ENCODE measurements at regions not wholly inside any gene's neighbourhood (a gene's known extent, or its start where the extent isn't known, plus 50 kb on each side); places are given as distances from the start of the nearest gene placed in this dataset.
"Not testable (repeated sequence)": the region's sequence is repeated elsewhere in the genome, so short reads cannot be mapped to it uniquely, and the experiment has no call there.

DNA sequence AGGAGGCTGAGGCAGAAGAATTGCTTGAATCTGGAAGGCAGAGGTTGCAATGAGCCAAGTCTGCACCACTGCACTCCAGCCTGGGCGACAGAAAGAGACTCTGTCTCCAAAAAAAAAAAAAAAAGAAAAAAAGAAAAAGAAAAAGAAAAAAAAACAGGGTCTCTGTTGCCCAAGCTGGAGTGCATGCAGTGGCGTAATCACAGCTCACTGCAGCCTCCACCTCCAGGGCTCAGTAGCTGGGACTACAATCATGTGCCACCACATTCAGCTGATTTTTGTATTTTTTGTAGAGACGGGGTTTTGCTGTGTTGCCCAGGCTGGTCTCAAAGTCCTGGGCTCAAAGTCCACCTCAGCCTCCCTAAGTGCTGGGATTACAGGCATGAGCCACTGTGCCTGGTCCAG is 94.0 kb upstream of the SERTAD2 start:
- TF ChIP-seq, protein P1, sequence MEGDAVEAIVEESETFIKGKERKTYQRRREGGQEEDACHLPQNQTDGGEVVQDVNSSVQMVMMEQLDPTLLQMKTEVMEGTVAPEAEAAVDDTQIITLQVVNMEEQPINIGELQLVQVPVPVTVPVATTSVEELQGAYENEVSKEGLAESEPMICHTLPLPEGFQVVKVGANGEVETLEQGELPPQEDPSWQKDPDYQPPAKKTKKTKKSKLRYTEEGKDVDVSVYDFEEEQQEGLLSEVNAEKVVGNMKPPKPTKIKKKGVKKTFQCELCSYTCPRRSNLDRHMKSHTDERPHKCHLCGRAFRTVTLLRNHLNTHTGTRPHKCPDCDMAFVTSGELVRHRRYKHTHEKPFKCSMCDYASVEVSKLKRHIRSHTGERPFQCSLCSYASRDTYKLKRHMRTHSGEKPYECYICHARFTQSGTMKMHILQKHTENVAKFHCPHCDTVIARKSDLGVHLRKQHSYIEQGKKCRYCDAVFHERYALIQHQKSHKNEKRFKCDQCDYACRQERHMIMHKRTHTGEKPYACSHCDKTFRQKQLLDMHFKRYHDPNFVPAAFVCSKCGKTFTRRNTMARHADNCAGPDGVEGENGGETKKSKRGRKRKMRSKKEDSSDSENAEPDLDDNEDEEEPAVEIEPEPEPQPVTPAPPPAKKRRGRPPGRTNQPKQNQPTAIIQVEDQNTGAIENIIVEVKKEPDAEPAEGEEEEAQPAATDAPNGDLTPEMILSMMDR (IDR thresholded peaks at IDR 0.05): not testable (repeated sequence)
- not testable (repeated sequence) for TF ChIP-seq TCF7 (CRISPR knock-in tag; IDR thresholded peaks at IDR 0.05; ENCODE audit: low read depth); ESRRA (CRISPR knock-in tag; IDR thresholded peaks at IDR 0.05; ENCODE audit: borderline replicate concordance); NR2C2 (CRISPR knock-in tag; IDR thresholded peaks at IDR 0.05); JUN (CRISPR knock-in tag; IDR thresholded peaks at IDR 0.05); ZNF423 (CRISPR knock-in tag; IDR thresholded peaks at IDR 0.05); USF2 (CRISPR knock-in tag; IDR thresholded peaks at IDR 0.05); CREB1 (CRISPR knock-in tag; IDR thresholded peaks at IDR 0.05); GRHL2 (CRISPR knock-in tag; IDR thresholded peaks at IDR 0.05; ENCODE audit: insufficient replicate concordance, severe bottlenecking); MAX (CRISPR knock-in tag; IDR thresholded peaks at IDR 0.05)
- TF ChIP-seq, protein P2, sequence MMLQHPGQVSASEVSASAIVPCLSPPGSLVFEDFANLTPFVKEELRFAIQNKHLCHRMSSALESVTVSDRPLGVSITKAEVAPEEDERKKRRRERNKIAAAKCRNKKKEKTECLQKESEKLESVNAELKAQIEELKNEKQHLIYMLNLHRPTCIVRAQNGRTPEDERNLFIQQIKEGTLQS (CRISPR knock-in tag; conservative IDR thresholded peaks at IDR 0.05): not testable (repeated sequence)
- TF ChIP-seq, protein P3, sequence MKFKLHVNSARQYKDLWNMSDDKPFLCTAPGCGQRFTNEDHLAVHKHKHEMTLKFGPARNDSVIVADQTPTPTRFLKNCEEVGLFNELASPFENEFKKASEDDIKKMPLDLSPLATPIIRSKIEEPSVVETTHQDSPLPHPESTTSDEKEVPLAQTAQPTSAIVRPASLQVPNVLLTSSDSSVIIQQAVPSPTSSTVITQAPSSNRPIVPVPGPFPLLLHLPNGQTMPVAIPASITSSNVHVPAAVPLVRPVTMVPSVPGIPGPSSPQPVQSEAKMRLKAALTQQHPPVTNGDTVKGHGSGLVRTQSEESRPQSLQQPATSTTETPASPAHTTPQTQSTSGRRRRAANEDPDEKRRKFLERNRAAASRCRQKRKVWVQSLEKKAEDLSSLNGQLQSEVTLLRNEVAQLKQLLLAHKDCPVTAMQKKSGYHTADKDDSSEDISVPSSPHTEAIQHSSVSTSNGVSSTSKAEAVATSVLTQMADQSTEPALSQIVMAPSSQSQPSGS (CRISPR knock-in tag; IDR thresholded peaks at IDR 0.05; ENCODE audit: borderline replicate concordance, low read depth): not testable (repeated sequence)
- TF ChIP-seq, protein P4, sequence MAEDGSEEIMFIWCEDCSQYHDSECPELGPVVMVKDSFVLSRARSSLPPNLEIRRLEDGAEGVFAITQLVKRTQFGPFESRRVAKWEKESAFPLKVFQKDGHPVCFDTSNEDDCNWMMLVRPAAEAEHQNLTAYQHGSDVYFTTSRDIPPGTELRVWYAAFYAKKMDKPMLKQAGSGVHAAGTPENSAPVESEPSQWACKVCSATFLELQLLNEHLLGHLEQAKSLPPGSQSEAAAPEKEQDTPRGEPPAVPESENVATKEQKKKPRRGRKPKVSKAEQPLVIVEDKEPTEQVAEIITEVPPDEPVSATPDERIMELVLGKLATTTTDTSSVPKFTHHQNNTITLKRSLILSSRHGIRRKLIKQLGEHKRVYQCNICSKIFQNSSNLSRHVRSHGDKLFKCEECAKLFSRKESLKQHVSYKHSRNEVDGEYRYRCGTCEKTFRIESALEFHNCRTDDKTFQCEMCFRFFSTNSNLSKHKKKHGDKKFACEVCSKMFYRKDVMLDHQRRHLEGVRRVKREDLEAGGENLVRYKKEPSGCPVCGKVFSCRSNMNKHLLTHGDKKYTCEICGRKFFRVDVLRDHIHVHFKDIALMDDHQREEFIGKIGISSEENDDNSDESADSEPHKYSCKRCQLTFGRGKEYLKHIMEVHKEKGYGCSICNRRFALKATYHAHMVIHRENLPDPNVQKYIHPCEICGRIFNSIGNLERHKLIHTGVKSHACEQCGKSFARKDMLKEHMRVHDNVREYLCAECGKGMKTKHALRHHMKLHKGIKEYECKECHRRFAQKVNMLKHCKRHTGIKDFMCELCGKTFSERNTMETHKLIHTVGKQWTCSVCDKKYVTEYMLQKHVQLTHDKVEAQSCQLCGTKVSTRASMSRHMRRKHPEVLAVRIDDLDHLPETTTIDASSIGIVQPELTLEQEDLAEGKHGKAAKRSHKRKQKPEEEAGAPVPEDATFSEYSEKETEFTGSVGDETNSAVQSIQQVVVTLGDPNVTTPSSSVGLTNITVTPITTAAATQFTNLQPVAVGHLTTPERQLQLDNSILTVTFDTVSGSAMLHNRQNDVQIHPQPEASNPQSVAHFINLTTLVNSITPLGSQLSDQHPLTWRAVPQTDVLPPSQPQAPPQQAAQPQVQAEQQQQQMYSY (CRISPR knock-in tag; IDR thresholded peaks at IDR 0.05): not testable (repeated sequence)
- TF ChIP-seq, protein P5, sequence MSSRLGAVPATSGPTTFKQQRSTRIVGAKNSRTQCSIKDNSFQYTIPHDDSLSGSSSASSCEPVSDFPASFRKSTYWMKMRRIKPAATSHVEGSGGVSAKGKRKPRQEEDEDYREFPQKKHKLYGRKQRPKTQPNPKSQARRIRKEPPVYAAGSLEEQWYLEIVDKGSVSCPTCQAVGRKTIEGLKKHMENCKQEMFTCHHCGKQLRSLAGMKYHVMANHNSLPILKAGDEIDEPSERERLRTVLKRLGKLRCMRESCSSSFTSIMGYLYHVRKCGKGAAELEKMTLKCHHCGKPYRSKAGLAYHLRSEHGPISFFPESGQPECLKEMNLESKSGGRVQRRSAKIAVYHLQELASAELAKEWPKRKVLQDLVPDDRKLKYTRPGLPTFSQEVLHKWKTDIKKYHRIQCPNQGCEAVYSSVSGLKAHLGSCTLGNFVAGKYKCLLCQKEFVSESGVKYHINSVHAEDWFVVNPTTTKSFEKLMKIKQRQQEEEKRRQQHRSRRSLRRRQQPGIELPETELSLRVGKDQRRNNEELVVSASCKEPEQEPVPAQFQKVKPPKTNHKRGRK (CRISPR knock-in tag; IDR thresholded peaks at IDR 0.05; ENCODE audit: borderline replicate concordance): not testable (repeated sequence)

Measured in WTC11 (cell line).